SK-N-SH treated with all-trans-retinoic acid at 6 μM for 48 hours (cell line): ENCODE measurements at regions not wholly inside any gene's neighbourhood (a gene's known extent, or its start where the extent isn't known, plus 50 kb on each side); places are given as distances from the start of the nearest gene placed in this dataset.

ENCODE experiments used
- ATAC-seq: fragments of 200-7000 bp; cut with Tn5 transposase; 3 replicates; pipeline ENCODE4 v1.9.1; 2020; ENCODE audit warnings: mild to moderate bottlenecking, moderate library complexity
- ARNTL ChIP-seq: fragments of 450-650 bp; formaldehyde crosslinking; IDR thresholded peaks from 2 replicates; pipeline ENCODE4 v1.5.0; 2020; ENCODE audit warnings: low read depth, mild to moderate bottlenecking, moderate library complexity, borderline replicate concordance
- CSDC2 ChIP-seq: fragments of 250-450 bp; sonication (Bioruptor Pico); IDR thresholded peaks from 2 replicates; pipeline ENCODE4 v1.5.0; 2020; ENCODE audit warnings: mild to moderate bottlenecking, moderate library complexity
- ESRRG ChIP-seq: fragments of 250-450 bp; sonication (Bioruptor Pico); IDR thresholded peaks from 2 replicates; pipeline ENCODE4 v1.6.1; 2021; ENCODE audit warnings: mild to moderate bottlenecking
- GLIS3 ChIP-seq: fragments of 250-450 bp; sonication (Bioruptor Pico); IDR thresholded peaks from 2 replicates; pipeline ENCODE4 v1.5.0; 2020; ENCODE audit warnings: mild to moderate bottlenecking, moderate library complexity
- ISL1 ChIP-seq: fragments of 250-450 bp; sonication (Bioruptor Pico); IDR thresholded peaks from 2 replicates; pipeline ENCODE4 v2.1.2; 2022; ENCODE audit warnings: mild to moderate bottlenecking, moderate library complexity
- OSR1 ChIP-seq: fragments of 250-450 bp; sonication (Bioruptor Pico); IDR thresholded peaks from 2 replicates; pipeline ENCODE4 v1.8.0; 2022; ENCODE audit warnings: moderate library complexity, mild to moderate bottlenecking, inconsistent platforms
- PPARA ChIP-seq: fragments of 250-450 bp; sonication (Bioruptor Pico); IDR thresholded peaks from 2 replicates; pipeline ENCODE4 v1.5.0; 2020; ENCODE audit warnings: mild to moderate bottlenecking, borderline replicate concordance
- RARB ChIP-seq: fragments of 250-450 bp; sonication (Bioruptor Pico); IDR thresholded peaks from 2 replicates; pipeline ENCODE4 v1.8.0; 2021; ENCODE audit warnings: mild to moderate bottlenecking, moderate library complexity
- SNAI2 ChIP-seq: fragments of 250-450 bp; sonication (Bioruptor Pico); IDR thresholded peaks from 2 replicates; pipeline ENCODE4 v1.5.0; 2020; ENCODE audit warnings: mild to moderate bottlenecking, moderate library complexity
- TCF4 ChIP-seq: fragments of 250-450 bp; sonication (Bioruptor Pico); IDR thresholded peaks from 2 replicates; pipeline ENCODE4 v1.8.0; 2021; ENCODE audit warnings: mild to moderate bottlenecking, moderate library complexity, borderline replicate concordance
- TOX ChIP-seq: fragments of 250-450 bp; sonication (Bioruptor Pico); IDR thresholded peaks from 2 replicates; pipeline ENCODE4 v1.8.0; 2021; ENCODE audit warnings: mild to moderate bottlenecking, moderate library complexity, borderline replicate concordance
- ZC3H10 ChIP-seq: fragments of 250-450 bp; sonication (Bioruptor Pico); IDR thresholded peaks from 2 replicates; pipeline ENCODE4 v1.5.1; 2021; ENCODE audit warnings: mild to moderate bottlenecking, moderate library complexity
- ZFP3 ChIP-seq: fragments of 250-450 bp; sonication (Bioruptor Pico); IDR thresholded peaks from 2 replicates; pipeline ENCODE4 v1.5.0; 2020; ENCODE audit warnings: mild to moderate bottlenecking, moderate library complexity
- ZFP30 ChIP-seq: fragments of 450-650 bp; formaldehyde crosslinking; IDR thresholded peaks from 2 replicates; pipeline ENCODE4 v1.5.0; 2022; ENCODE audit warnings: mild to moderate bottlenecking, moderate library complexity
- ZNF565 ChIP-seq: fragments of 450-650 bp; formaldehyde crosslinking; conservative IDR thresholded peaks from 2 replicates; pipeline ENCODE4 v1.5.0; 2020; ENCODE audit warnings: low read depth, mild to moderate bottlenecking, moderate library complexity
- ZNF70 ChIP-seq: fragments of 450-650 bp; formaldehyde crosslinking; IDR thresholded peaks from 2 replicates; pipeline ENCODE4 v1.5.0; 2020; ENCODE audit warnings: mild to moderate bottlenecking, moderate library complexity
- ZNF8 ChIP-seq: fragments of 450-650 bp; formaldehyde crosslinking; IDR thresholded peaks from 2 replicates; pipeline ENCODE4 v1.5.0; 2020; ENCODE audit warnings: mild to moderate bottlenecking, moderate library complexity
- TF ChIP-seq, protein P1 (sequence below): fragments of 250-450 bp; sonication (Bioruptor Pico); IDR thresholded peaks from 2 replicates; pipeline ENCODE4 v1.5.1; 2020; ENCODE audit warnings: low read depth, mild to moderate bottlenecking, moderate library complexity
- TF ChIP-seq, protein P2 (sequence below): fragments of 250-450 bp; sonication (Bioruptor Pico); IDR thresholded peaks from 2 replicates; pipeline ENCODE4 v1.5.0; 2020; ENCODE audit warnings: mild to moderate bottlenecking, moderate library complexity
- TF ChIP-seq, protein P3 (sequence below): fragments of 250-450 bp; sonication (Bioruptor Pico); IDR thresholded peaks from 2 replicates; pipeline ENCODE4 v1.8.0; 2021; ENCODE audit warnings: low read depth, mild to moderate bottlenecking, moderate library complexity, borderline replicate concordance
- TF ChIP-seq, protein P4 (sequence below): fragments of 250-450 bp; sonication (Bioruptor Pico); IDR thresholded peaks from 2 replicates; pipeline ENCODE4 v1.8.0; 2020; ENCODE audit warnings: mild to moderate bottlenecking, moderate library complexity, borderline replicate concordance
- TF ChIP-seq, protein P5 (sequence below): fragments of 250-450 bp; sonication (Bioruptor Pico); IDR thresholded peaks from 2 replicates; pipeline ENCODE4 v1.5.1; 2021; ENCODE audit warnings: mild to moderate bottlenecking, moderate library complexity

DNA sequence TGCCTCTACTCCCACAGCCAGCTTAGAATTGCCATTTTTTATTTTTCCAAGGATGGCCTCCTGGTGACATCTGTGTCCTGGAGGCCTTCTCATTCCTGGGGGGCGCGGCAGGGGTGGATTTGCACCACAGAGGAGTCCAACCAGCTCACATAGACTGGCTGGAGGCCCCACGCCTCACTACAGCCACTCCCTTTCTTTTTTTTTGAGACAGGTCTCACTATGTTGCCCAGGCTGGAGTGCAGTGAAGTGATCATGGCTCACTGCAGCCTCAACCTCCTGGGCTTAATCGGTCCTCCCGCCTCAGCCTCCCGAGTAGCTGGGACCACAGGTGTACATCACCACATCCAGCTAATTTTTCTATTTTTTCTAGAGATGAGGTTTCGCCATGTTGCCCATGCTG, 57.6 kb upstream of the DOCK1 start:
- TF ChIP-seq ZFP3 (CRISPR knock-in tag) (no peak), SNAI2 (no peak), ARNTL (no peak), ZC3H10 (no peak), ZNF70 (CRISPR knock-in tag) (no peak), TOX (no peak), TCF4 (no peak), CSDC2 (no peak), OSR1 (CRISPR knock-in tag) (no peak), ESRRG (CRISPR knock-in tag) (no peak), ISL1 (CRISPR knock-in tag) (no peak), ZNF8 (CRISPR knock-in tag) (no peak), RARB (no peak), ZFP30 (CRISPR knock-in tag) (no peak), GLIS3 (CRISPR knock-in tag) (no peak), PPARA (CRISPR knock-in tag) (no peak)
- TF ChIP-seq, protein P1, sequence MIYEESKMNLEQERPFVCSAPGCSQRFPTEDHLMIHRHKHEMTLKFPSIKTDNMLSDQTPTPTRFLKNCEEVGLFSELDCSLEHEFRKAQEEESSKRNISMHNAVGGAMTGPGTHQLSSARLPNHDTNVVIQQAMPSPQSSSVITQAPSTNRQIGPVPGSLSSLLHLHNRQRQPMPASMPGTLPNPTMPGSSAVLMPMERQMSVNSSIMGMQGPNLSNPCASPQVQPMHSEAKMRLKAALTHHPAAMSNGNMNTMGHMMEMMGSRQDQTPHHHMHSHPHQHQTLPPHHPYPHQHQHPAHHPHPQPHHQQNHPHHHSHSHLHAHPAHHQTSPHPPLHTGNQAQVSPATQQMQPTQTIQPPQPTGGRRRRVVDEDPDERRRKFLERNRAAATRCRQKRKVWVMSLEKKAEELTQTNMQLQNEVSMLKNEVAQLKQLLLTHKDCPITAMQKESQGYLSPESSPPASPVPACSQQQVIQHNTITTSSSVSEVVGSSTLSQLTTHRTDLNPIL (CRISPR knock-in tag), result no peak
- TF ChIP-seq, protein P2, sequence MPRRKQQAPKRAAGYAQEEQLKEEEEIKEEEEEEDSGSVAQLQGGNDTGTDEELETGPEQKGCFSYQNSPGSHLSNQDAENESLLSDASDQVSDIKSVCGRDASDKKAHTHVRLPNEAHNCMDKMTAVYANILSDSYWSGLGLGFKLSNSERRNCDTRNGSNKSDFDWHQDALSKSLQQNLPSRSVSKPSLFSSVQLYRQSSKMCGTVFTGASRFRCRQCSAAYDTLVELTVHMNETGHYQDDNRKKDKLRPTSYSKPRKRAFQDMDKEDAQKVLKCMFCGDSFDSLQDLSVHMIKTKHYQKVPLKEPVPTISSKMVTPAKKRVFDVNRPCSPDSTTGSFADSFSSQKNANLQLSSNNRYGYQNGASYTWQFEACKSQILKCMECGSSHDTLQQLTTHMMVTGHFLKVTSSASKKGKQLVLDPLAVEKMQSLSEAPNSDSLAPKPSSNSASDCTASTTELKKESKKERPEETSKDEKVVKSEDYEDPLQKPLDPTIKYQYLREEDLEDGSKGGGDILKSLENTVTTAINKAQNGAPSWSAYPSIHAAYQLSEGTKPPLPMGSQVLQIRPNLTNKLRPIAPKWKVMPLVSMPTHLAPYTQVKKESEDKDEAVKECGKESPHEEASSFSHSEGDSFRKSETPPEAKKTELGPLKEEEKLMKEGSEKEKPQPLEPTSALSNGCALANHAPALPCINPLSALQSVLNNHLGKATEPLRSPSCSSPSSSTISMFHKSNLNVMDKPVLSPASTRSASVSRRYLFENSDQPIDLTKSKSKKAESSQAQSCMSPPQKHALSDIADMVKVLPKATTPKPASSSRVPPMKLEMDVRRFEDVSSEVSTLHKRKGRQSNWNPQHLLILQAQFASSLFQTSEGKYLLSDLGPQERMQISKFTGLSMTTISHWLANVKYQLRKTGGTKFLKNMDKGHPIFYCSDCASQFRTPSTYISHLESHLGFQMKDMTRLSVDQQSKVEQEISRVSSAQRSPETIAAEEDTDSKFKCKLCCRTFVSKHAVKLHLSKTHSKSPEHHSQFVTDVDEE (CRISPR knock-in tag), result no peak
- TF ChIP-seq, protein P3, sequence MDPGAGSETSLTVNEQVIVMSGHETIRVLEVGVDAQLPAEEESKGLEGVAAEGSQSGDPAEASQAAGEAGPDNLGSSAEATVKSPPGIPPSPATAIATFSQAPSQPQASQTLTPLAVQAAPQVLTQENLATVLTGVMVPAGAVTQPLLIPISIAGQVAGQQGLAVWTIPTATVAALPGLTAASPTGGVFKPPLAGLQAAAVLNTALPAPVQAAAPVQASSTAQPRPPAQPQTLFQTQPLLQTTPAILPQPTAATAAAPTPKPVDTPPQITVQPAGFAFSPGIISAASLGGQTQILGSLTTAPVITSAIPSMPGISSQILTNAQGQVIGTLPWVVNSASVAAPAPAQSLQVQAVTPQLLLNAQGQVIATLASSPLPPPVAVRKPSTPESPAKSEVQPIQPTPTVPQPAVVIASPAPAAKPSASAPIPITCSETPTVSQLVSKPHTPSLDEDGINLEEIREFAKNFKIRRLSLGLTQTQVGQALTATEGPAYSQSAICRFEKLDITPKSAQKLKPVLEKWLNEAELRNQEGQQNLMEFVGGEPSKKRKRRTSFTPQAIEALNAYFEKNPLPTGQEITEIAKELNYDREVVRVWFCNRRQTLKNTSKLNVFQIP (CRISPR knock-in tag), result no peak
- TF ChIP-seq, protein P4, sequence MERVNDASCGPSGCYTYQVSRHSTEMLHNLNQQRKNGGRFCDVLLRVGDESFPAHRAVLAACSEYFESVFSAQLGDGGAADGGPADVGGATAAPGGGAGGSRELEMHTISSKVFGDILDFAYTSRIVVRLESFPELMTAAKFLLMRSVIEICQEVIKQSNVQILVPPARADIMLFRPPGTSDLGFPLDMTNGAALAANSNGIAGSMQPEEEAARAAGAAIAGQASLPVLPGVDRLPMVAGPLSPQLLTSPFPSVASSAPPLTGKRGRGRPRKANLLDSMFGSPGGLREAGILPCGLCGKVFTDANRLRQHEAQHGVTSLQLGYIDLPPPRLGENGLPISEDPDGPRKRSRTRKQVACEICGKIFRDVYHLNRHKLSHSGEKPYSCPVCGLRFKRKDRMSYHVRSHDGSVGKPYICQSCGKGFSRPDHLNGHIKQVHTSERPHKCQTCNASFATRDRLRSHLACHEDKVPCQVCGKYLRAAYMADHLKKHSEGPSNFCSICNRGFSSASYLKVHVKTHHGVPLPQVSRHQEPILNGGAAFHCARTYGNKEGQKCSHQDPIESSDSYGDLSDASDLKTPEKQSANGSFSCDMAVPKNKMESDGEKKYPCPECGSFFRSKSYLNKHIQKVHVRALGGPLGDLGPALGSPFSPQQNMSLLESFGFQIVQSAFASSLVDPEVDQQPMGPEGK (CRISPR knock-in tag), result no peak

DNA sequence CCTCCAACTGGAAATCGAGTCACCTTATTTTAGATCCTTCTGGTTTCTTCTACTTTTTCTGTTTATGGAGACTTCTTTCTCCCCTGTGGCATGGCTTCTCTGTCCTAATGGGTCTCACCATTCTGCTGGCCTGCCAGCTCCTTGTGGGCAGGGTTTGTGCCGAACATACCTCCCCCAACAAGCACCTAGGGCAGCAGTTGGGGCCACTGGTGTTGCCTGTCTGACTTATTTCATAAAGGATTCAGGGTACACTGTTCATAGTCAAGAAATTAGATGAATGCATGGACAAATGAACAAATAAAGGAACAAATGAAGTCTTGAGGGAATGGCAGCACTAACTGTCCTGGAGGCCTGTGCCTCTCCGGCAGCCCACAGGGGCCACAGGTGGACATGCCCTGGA, 55.6 kb upstream of the DOCK1 start:
- ATAC-seq, result no peak
- TF ChIP-seq, protein P5, sequence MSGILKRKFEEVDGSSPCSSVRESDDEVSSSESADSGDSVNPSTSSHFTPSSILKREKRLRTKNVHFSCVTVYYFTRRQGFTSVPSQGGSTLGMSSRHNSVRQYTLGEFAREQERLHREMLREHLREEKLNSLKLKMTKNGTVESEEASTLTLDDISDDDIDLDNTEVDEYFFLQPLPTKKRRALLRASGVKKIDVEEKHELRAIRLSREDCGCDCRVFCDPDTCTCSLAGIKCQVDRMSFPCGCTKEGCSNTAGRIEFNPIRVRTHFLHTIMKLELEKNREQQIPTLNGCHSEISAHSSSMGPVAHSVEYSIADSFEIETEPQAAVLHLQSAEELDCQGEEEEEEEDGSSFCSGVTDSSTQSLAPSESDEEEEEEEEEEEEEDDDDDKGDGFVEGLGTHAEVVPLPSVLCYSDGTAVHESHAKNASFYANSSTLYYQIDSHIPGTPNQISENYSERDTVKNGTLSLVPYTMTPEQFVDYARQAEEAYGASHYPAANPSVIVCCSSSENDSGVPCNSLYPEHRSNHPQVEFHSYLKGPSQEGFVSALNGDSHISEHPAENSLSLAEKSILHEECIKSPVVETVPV (CRISPR knock-in tag), result no peak
- TF ChIP-seq, protein P1 (CRISPR knock-in tag), result no peak
- no peak for TF ChIP-seq TOX
- TF ChIP-seq SNAI2, result no peak
- no peak for TF ChIP-seq ZFP3 (CRISPR knock-in tag)
- TF ChIP-seq ZNF8 (CRISPR knock-in tag), result no peak
- TF ChIP-seq OSR1 (CRISPR knock-in tag), result no peak
- TF ChIP-seq ZFP30 (CRISPR knock-in tag), result no peak
- TF ChIP-seq PPARA (CRISPR knock-in tag), result no peak
- TF ChIP-seq, protein P2 (CRISPR knock-in tag), result no peak
- TF ChIP-seq RARB, result no peak
- no peak for TF ChIP-seq ZNF565 (CRISPR knock-in tag)
- no peak for TF ChIP-seq GLIS3 (CRISPR knock-in tag)
- no peak for TF ChIP-seq ISL1 (CRISPR knock-in tag)
- TF ChIP-seq ZC3H10, result no peak
- TF ChIP-seq ZNF70 (CRISPR knock-in tag), result no peak
- TF ChIP-seq, protein P4 (CRISPR knock-in tag), result no peak
- TF ChIP-seq ARNTL, result no peak

More for the DNA sequence above, 57.6 kb upstream of the DOCK1 start:
- ATAC-seq, result no peak
